GM21717 (cell line): ENCODE measurements at regions not wholly inside any gene's neighbourhood (a gene's known extent, or its start where the extent isn't known, plus 50 kb on each side); places are given as distances from the start of the nearest gene placed in this dataset.
A peak's percentile ranks its signal among the peaks of the same experiment; 100 is the strongest.

Experiments
- ATAC-seq: cut with Tn5 transposase; IDR thresholded peaks from one replicate; pipeline ENCODE4 v1.9.1; 2021; ENCODE audit warnings: mild to moderate bottlenecking, moderate library complexity; ENCODE audit not compliant: unreplicated experiment

DNA sequence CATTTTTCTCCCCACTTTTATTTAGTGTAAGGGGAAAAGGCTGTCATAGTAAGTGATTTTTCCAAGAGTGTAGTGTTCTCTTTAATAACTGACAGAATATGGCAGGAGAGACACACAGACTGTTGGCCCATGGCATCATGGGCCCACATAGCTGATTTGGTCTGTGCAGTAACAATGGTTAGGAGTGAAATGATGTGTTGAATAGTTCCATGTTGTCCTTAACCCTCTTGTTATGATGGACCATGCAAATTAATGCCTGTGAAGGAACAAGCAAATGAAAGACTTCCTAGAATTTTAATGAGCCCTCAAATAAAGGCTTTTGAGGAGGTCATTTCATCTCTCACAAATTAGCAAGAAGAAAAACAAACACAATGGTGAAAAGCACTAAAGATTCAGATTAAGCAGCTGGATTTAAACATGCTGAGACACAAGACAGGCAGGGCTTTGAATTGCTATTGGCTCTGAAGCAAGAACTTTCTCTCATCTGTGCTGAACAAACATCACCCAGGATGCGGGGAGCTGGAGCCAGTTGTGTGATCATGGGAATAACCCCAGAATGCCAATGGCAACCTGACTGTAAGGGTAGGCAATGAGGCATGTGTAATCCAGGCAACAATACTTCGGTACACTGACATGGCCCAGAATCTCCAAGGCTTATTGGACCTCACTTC, 136.7 kb upstream of the VEPH1 start:
- no peak for ATAC-seq

DNA sequence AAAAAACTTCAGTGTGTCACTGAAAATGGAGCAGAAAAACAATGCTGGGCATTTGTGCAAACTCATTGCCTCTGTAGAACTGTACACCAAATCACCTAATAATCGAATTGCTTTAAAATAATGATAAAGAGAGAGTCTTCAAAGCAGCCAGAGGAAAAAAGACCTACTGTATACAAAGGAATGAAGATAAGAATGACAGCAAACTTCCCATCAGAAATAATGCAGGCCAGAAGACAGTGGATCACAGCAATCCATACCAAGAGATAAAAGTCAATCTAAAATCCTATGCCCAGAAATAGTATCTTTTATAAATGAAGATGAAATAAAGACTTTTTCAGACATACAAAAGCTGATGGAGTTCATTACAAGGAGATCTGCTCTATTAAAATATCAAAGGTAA, 134.7 kb upstream of the VEPH1 start:
- no peak for ATAC-seq

DNA sequence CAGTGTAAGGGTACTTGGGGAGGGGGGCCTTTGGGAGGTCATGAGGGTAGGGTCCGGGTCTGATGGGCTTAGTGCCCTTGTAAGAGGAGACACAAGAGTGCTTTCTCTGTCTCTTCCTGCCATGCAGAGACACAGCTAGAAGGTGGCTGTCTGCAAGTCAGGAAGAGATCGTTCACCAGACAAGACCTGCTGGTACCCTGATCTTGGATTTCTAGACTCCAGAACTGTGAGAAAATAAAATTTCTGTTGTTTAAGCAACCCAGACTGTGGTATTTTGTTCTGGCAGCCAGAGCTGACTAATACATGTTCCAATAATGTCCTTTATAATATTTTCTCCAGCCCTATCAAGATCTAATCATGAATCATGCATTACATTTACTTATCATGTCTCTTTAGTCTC, 130.0 kb upstream of the VEPH1 start:
- ATAC-seq: no peak

DNA sequence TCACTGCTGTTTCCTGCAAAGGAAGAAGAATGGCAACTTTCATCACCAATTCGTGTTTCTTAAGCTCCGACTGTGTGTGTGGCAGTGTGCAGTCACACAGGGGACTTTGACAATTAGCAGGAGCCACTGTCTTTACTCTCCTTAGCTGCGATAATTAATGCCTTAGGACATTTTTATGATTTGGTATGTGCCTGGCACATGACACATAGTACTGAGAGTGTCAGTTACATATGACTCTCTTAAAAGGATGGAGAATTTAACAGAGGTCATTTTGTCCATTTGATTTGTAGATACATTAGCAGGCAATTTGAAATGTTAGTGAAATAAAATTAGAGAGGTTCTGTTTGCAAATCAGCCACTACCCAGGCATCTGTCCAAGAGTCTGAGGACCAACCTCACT, 128.9 kb upstream of the VEPH1 start:
- no peak for ATAC-seq

DNA sequence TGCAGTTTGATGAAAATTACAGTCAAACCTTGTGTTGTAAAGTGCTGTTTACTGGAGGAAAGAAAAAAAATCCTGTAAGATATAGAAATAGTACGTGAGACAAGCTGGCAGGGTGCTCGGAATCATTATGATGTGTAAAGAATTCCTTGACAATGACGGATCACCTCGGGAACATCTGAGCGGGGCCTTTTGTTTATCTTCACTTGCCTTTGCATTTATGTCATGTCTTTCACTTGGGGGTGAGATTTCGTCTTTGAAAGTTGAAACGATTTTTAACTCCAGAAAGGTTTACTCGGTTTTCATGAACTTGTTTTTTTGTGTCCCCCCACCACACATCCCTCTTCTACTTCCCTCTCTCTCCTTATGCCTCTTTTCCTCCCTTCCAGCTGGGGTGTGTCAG, 128.3 kb upstream of the VEPH1 start:
- ATAC-seq: no peak

DNA sequence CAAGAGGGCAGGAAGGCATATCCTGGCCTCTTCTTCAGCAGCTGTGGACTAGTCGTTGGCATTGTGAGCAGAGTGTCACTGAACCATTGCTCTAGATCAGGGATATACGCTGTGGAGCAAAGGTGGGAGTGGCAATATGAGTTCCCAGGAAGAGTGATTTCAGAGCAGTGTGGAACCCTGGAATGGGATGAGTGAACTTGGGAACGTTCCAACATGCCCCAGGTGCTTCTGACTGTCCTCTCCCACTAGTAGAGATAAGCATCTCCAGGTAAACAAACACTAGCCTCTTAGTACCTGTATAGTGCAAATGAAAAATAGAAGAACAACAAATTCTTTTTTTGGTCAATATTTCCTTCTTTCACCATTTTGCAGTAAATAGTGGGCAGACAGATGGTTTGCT, 123.6 kb upstream of the VEPH1 start:
- no peak for ATAC-seq

DNA sequence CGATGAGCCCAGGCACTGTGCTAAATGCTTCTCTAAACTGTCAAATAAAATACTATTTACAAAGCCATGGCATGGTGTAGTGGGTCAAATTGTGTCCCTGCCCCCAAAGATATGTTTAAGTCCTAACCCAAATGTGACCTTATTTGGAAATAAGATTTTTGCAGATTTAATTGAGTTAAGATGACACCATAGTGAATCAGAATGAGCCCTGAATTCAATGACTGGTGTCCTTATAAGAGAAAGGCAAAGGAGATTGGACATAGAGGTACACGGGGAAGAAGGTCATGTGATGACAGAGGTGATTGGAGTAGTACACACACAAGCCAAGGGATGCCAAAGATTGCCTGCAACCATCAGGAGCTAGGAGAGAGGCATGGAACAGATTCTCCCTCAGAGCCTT, 121.6 kb upstream of the VEPH1 start:
- ATAC-seq: no peak

DNA sequence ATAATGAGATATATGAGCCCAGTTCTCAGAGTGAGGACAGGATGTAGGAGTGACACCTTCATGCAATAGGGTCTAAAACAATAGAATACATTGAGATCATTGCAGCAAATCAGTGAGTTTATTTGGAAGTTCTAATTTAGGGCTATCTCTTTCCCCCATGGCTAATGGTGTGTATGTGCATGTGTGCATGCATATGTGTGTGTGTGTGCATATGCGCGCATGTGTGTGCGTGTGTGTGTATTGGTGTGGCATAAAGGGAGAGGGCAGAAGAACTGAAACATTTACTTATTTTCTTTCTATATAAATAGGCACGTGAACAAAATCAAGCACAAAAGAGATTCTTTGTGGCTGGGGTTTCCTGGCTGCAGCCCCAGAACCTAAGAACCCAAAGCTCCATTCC, 115.7 kb upstream of the VEPH1 start:
- no peak for ATAC-seq

DNA sequence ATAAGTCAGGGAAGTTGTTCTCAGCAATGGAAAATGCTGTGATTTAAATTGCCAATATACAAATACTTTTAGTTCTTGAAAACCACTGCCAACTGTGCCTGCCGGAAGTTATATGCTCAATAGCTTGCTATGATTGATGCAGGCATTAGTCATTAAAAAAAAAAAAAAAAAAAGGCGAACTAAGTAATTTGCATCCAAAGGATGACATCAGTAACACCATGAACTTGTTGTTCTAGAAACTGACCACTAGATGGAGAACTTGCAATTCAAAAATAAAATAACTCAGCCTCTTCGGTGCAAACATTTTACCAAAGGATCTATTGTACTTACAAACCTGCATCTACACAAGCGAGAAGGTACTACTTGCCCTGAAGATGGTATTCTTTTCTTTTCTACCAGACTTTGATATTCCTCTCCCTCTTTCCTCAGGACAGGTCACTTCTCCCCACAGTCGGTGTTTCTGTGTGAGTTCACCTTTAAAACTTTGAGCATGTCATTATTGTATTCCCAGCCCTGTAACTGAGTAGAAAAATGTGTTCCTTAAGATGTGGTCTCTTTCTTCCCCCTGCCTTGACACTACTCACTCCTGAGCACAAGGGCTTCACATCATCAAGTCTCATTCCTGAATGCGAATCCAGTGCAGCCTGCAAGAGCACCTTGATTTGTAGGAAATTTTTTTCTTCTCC, 115.0 kb upstream of the VEPH1 start:
- ATAC-seq: peak; percentile 74

DNA sequence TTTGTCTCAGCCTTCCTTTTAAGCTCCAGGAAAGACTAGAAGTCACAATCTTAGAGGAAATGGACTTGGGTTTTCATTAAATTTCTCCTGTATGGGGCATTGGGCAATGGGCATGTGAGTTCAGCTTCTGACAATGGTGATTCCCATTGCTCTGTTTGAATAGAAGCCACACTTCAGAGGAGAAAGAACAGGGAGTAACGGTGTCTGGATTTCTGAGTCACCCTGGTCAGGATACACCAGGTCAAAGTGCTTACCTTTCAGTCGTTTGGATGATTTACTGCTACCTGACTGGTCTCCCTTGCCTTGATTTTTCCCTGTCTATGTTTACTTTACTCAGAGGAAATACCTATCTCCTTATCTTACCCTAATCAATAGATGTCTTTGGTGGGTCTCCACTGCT, 111.7 kb upstream of the VEPH1 start:
- no peak for ATAC-seq

DNA sequence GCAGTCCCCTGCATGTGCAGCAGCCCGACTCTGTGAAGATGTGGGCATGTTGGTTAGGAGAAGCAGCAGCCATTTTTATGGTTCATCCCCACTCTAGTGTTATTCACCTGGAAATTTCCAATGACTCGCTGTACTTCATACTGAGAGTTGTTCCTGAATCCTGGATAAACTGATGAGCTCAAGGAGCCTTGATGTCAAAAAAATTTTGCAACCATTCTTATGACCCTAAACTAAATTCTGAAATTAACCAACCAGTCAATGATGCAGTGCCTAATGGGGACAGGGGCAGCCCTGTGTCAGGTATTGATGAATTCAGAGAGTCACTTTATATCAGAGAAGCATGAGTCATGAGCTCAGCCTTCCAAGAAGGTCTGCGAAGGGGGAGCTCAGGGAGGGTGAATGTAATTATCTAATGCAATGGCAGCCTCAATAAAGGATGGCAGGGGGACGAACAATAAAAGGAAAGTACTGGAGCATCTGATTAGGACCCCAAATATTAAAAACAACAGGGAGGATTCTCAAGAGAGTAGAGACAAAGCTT, 108.4 kb upstream of the VEPH1 start:
- no peak for ATAC-seq

DNA sequence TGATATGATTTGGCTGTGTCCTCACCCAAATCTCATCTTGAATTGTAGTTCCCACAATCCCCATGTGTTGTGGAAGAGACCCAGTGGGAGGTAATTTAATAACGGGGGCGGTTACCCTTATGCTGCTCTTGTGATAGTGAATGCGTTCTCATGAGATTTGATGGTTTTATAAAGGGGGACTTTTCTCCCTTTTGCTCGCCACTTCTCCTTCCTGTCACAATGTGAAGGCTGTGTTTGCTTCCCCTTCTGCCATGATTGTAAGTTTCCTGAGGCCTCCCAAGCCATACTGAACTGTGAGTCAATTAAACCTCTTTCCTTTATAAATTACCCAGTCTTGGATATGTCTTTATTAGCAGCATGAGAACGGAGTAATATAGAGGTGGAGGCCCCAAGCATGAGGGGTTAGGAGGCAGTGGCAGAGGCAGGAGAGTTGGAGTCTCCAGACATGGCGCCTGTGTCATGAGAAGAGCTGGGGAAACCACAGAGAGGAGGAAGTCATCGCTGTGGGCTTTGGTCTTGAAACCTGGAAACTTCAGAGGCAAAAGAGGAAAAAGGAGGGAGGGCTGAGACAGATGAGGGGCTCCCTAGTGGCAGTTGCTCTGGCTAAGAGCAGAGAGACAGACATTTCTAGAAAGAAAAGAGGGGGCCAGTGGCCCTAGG, 107.8 kb upstream of the VEPH1 start:
- no peak for ATAC-seq

DNA sequence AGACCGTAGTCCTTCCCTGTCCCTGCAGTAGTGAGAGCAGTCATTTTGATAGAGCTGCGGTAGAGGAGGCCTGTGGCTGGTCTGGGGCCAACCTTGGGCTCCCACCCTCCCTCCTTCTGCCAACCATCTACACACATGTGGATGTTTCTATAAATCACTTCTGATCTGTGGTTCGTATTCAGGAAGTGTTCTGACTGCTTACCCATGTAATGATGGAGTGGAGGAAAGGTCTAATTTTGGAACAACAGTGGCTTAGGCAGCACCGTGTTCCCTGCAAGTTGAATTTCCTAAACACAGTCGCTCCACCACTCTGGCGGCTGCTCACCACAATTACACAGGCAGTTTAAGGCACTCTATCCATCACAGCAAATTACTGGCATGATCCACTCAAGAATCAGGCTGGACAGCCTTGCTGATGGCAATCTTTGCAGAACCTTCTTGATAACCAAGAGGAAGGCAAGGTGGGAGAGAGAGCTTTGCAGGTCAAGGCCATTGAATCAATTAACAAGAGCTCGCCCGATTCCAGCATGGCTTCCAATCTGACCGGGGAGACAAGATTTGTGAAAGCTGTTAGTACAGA, 104.7 kb upstream of the VEPH1 start:
- no peak for ATAC-seq

DNA sequence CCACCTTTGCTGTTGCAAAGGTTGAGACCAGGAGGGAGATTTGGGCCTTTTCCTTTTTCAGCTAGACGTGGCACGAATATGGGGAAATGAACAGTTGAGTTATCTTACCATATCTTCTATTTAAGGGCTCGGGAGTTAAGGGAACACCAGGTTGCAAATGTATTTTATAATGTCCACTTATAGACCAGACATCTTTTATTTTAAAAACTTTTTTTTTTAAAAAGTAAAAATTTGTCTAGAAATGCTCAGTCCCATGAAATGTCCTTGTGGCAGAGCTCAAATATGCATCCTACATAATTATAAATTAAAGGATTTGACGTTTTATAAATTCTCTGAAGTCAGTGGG, 103.6 kb upstream of the VEPH1 start:
- ATAC-seq: no peak

DNA sequence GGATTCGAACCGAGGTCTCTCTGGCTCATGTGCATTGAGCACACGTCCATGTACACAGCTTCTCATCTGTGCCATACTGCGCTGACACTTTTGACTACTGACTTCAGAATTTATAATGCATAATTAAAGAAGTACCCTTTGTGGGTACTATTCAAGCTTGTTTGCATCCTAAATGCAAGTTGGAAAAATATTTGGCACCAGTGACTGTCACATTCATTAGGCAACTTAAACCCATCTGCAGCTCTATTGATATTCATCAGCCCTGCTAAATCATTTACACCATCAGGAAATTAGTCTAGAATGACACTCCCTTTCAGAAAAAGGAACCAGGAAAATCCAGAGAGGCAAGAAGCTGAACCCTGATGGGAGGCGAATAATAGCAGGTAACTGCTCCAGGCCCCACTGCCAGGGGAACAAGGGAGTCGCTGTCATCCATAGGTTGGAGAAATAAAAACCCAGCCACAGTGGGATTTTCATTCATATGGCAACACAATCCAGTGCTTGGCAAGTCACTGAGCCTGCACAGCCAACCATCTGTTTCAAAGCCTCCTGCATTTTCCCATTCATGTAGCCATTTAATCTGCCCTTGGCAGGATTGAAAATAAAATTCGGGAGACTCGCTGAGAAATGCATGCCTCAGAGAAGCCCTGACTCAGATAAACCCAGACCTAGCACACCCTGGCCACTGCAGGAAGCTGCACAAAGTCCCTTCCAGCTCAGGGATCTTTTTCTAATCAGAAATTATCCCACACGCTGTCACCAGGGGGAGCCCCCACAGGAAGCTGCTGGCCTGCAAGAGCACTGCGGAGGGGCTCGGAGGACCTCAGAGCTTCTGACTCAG, 103.0 kb upstream of the VEPH1 start:
- peak; percentile 88 for ATAC-seq

DNA sequence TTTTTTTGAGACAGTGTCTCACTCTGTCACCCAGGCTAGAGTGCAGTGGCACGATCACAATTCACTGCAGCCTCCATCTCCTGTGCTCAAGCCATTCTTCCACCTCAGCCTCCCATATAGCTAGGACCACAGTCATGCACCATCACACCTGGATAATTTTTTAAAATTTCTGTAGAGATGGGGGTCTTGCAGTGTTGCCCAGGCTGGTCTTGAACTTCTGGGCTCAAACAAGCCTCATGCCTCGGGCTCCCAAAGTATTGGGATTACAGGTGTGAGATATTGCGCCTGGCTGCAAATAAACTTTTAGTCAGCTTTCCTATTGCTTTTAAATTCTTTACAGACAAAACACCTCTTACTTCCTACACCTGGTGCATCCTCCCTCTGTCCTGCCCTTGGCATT, 102.1 kb upstream of the VEPH1 start:
- no peak for ATAC-seq

DNA sequence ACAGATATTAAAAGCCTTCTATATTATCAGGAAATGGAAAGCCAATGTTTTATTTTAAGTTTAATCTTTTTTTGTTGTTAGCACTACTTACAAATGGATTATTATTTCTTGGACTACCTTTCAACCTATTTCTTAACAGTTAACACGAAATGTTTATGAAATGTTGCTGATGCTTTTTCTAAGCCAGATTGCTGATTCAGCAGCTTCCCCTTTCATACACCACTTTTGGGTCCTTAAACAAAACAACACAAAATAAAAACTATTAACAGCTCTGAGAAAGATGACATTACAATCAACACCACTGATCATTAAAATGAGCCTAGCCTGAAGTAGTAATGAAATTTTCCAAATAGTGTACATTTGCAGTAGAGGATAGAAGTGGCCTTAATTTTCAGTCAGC, 99.2 kb upstream of the VEPH1 start:
- no peak for ATAC-seq

DNA sequence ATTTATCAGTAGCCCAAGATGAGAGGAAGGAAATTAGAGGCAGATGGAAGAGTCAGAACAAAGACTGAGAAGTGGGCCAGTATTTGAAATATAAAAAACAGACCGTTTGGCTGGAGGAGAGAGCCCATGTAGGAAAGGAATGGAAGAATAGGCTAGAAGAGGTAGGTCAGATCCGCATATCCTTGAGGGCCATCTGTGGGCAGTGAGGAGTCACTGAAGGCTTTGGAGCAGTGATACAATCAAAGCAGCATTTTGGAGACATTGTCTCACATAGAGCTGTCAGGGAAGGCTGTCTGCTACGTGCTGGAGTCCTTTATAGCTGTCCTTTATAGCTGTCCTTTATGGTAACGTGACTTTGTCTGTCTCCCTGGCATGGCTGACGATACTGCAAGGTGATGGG, 92.0 kb upstream of the VEPH1 start:
- no peak for ATAC-seq

DNA sequence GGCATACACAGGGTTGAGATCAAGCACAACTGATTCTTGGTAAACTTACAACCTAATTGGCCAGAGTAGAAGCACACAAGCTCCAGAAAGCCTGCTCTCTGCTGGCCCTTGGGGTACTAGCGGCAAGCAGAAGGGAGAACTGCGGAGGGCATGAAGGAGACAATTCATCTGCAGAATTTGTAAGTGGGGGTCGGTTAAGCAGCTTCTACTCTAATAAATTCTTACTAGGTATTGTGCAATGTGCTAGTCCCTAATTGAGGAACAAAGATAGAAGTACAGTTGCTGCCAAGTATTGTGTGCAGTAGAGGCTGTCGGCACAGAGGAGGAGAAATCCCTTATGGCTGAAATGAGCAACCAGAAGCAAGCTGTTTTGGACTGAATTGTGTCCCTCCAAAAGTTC, 91.2 kb upstream of the VEPH1 start:
- no peak for ATAC-seq

DNA sequence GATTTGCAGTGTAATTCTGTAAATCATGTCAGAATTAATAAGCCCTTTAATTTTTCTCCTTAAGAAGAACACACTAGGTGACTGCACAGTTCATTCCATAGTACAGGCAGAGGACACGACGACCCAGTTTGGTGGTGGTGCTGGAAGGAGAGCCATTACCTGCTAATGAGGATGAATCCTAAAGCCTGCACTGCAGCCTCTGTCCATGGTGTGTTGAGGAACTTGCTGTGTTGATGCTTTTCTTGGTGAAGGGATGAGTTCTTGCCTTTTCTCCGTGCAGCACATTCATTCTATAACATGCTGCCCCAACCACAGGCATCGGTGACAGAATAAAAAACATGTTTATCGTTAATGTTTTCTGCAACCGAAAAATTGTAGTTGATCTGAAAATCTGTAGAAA, 89.6 kb upstream of the VEPH1 start:
- no peak for ATAC-seq

DNA sequence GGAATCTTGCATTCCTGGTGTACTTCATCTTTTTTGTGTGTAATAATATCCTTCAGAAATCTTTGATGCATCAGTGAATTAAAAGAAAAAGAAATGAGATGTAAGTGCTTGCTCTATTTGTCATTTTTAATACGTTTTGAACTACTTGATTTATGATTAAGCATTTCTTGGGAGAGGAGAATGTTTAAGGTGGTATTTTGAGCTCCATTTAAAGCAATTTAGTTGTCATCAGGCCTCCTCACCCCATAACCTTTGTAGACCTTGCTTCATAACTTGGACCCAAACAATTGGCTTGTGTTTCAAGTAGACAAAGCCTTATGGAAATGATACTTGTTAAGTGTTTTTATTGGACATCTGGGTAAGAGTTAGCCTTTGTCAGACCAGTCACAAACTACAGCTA, 87.1 kb upstream of the VEPH1 start:
- no peak for ATAC-seq
